D721Med (cell line): ENCODE measurements at regions not wholly inside any gene's neighbourhood (a gene's known extent, or its start where the extent isn't known, plus 50 kb on each side); places are given as distances from the start of the nearest gene placed in this dataset.

Experiments used
- DNase-seq: peaks from one replicate; pipeline ENCODE4 v3.0.0; 2011; ENCODE audit warnings: low spot score; ENCODE audit not compliant: insufficient read length
- FAIRE-seq: peaks from 2 replicates; lab custom pipeline; 2011; peaks lifted over from hg19 to GRCh38; lab: Jason Lieb, UNC
- TF ChIP-seq, protein P1 (sequence below): IDR thresholded peaks from 2 replicates; pipeline ENCODE4 v1.5.1; 2012; ENCODE audit warnings: mild to moderate bottlenecking, control low read depth; ENCODE audit not compliant: insufficient read depth; ENCODE audit errors: missing control alignments

DNA sequence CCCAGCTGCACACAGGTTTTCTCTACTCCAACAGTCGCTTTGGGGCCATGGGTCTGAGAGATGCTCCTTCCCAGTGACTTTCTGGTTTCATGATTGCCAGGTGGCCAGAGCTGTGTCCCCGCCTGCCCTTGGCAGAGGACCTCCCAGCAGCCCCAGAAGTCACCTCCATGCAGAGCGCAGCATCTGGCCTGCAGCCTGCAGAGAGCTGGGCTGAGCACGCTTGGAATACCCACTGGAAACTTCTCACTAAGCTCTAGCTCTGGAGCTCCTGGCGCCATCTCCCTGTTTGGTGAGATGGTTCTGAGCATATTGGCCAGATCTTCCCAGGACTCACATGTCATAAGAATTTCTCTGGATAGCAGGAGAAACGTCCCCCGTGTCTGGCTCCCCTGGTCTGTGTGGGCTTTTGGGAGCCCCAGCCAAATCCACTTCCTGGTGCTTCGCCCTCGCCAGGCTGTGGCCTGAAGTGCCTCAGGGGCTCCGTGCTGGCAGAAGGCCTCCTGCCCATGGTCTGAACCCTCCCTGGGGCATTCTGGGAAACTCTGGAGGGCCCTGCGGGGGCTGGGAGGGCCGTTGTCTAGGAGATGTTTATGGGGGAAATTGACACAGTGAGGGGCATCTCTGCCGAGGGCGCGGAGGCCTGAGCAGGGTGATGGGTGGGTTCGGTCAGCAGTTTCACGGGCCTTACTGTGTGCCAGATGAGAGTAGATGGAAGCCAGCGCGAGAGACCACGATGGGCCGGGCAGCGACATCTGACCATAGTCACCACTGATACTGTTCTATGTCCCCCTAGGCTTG, 73.2 kb upstream of the CIBAR2 start:
- TF ChIP-seq, protein P1, sequence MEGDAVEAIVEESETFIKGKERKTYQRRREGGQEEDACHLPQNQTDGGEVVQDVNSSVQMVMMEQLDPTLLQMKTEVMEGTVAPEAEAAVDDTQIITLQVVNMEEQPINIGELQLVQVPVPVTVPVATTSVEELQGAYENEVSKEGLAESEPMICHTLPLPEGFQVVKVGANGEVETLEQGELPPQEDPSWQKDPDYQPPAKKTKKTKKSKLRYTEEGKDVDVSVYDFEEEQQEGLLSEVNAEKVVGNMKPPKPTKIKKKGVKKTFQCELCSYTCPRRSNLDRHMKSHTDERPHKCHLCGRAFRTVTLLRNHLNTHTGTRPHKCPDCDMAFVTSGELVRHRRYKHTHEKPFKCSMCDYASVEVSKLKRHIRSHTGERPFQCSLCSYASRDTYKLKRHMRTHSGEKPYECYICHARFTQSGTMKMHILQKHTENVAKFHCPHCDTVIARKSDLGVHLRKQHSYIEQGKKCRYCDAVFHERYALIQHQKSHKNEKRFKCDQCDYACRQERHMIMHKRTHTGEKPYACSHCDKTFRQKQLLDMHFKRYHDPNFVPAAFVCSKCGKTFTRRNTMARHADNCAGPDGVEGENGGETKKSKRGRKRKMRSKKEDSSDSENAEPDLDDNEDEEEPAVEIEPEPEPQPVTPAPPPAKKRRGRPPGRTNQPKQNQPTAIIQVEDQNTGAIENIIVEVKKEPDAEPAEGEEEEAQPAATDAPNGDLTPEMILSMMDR, result no peak
- DNase-seq (no peak), FAIRE-seq (no peak)

DNA sequence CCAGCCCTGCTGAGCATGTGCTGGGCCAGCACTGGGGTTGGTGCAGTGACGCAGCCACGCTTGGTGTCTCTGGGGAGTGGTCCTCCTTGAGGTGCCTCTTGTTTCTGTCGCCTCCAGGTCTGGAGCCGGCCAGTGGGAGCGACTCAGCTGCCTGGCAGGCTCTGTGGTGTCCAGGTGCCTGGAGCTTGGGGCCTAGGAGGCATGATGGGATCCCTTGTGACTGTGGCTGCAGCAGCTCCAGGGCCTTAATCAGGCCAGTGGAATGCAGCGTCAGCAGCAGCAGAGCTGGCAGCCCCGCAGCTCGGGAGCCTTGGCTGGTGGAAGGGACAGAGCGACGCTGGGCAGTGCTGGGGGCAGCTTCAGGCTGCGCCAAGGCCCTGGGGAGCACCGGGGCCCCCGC, 74.7 kb upstream of the CIBAR2 start:
- TF ChIP-seq, protein P1, result no peak
- DNase-seq (no peak), FAIRE-seq (no peak)

DNA sequence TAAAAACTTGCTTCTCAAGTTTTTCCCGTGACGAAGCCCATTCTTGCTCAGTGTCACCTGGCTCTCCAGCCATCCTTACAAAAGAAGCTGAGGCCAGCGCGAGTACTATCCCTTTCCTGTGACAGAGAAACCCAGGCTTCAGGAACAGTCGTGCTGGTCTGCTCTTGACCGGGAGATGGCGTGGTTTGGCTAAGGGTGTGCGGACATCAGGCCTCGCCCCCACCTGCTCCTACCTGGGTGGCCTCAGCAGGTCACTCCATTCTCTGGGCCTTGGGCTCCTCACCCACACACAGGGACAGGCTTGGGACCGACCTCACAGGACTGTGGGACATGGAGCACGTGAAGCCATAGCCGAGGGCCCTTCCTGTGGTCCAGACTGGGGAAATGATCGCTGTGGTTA, 75.2 kb upstream of the CIBAR2 start:
- TF ChIP-seq, protein P1, result no peak
- DNase-seq (no peak), FAIRE-seq (no peak)

DNA sequence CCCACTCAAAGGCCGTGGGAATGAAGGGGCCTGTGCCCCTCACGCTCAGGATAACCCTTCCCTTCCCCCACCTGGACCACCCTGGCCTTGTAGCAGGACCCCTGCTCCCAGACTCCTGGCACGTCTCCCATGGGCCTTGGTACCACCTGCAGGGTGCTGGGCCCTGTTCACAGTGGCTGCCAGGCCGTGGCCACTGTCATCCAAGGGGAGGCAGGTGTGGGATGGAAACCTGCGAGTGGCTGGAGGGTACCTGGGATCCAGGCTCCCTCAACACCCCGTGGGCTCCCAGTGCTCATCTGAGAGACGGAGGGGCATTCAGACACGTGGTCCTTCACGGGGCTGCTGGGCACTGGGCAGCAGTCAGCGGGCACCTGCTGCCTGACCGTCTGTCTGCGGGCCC, 75.6 kb upstream of the CIBAR2 start:
- FAIRE-seq (no peak), DNase-seq (no peak)
- TF ChIP-seq, protein P1, result no peak

DNA sequence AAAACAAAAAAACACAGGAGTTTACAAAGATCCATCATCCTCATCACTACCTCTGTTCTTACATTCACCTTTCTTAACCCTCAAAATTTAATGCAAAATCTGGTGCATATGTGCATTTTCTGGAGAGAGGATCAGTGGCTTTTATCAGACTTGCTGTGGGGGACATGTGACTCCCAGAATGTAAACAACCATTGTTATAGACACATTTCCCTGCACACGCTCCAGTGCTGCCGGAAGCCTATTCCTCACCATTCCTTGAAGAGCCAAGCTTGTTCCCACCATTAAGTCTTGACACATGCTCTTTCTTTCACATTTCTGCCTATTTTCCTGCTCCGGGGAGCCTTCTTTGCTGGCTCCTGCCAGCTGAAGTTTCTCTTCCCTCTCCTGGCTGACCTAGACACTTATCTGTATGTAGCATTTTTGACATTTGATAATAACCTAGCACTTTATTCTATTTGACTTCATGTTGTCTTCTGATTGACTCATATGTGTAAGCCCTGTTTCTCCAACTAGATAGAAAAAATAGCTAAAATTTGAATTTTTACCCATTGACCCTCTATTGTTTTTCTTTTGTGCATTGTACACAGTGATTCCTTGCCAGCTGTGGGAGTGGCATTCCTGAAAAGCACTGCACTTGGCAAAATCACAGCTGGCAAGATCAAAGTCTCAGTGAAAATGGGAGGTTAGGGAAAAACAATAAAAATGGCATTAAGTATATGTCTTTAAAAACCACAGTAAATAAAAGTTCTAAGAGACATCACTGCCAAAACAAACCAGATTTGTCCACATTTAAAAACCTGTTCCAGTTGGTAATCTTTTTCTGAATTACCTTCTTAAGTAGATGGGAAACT, 76.8 kb upstream of the CIBAR2 start:
- TF ChIP-seq, protein P1, result no peak
- FAIRE-seq (no peak), DNase-seq (no peak)

DNA sequence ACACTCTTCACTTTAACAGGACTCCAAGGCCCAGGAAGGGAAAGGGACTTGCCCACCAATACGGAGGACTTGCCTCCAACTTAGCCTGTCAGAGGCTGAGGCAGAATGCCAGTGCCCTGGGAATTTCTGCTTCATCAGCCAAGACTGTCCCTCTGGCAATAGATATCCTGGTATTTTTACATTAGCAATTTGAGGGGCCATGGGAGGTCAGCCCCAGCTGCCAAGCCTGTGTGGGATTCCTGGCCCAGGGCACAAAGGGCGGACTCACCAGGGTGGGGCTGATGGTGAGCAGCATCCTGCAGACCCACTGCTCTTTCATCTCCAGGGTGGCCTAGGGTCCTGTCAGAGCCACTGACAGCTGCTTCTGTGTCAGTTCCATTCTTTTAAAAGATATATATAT, 78.3 kb upstream of the CIBAR2 start:
- DNase-seq (no peak), FAIRE-seq (no peak)
- TF ChIP-seq, protein P1, result no peak
